ENCODE measurements at regions not wholly inside any gene's neighbourhood (a gene's known extent, or its start where the extent isn't known, plus 50 kb on each side); places are given as distances from the start of the nearest gene placed in this dataset.

DNA sequence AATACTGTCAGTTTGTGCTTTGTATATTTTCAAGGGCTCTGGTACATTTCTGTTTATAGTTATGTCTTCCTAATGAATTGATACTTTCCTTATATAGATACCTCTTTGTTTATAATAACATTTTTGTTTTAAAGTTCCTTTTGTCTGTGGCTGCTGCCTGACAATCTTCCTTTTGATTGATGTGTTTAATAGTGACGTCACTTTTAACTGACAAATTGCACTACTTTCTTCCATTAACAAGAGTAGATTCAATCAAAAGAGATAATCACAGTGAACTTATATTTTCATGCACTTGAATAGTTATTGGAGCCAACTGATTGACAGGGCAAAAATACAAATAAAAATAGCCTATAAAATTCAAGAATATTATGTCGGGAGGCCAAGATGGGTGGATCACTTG is 371.7 kb downstream of the ANXA1 start:
- Mint-ChIP-seq H3K27me3 (ENCODE audit: insufficient read depth, low read depth, poor library complexity) (no peaks in the 10 kb centered on the region), H3K4me3 (no peak overlapping the region), H3K9me3 (0 out of 3 replicates have a peak, but pooled peaks cover 2% of the 10 kb centered on the region), H3K27ac (no peak overlapping the region), H3K4me1 (no peaks in the 10 kb centered on the region), H3K36me3 (ENCODE audit: low read depth) (no peaks in the 10 kb centered on the region)
- Histone ChIP-seq H3K4me1 (ENCODE audit: insufficient read depth) (no peaks in the 10 kb centered on the region), H3K79me2 (replicated peaks; ENCODE audit: insufficient read depth) (no peaks in the 10 kb centered on the region), H3K27me3 (ENCODE audit: insufficient read depth) (no peaks in the 10 kb centered on the region), H3K9me2 (ENCODE audit: insufficient read depth) (no peaks in the 10 kb centered on the region), H2AFZ (no peak overlapping the region), H3K4me2 (no peak overlapping the region), H4K20me1 (replicated peaks; ENCODE audit: insufficient read depth) (no peaks in the 10 kb centered on the region), H3K36me3 (ENCODE audit: insufficient read depth) (no peaks in the 10 kb centered on the region), H3K27ac (ENCODE audit: low read depth) (no peak overlapping the region), H3F3A (replicated peaks; ENCODE audit: low read depth) (no peaks in the 10 kb centered on the region), H3K4me3 (no peak overlapping the region)
- ATAC-seq, result no peak
- DNase-seq (ENCODE audit: low spot score), result no peak
- TF ChIP-seq, protein P1, sequence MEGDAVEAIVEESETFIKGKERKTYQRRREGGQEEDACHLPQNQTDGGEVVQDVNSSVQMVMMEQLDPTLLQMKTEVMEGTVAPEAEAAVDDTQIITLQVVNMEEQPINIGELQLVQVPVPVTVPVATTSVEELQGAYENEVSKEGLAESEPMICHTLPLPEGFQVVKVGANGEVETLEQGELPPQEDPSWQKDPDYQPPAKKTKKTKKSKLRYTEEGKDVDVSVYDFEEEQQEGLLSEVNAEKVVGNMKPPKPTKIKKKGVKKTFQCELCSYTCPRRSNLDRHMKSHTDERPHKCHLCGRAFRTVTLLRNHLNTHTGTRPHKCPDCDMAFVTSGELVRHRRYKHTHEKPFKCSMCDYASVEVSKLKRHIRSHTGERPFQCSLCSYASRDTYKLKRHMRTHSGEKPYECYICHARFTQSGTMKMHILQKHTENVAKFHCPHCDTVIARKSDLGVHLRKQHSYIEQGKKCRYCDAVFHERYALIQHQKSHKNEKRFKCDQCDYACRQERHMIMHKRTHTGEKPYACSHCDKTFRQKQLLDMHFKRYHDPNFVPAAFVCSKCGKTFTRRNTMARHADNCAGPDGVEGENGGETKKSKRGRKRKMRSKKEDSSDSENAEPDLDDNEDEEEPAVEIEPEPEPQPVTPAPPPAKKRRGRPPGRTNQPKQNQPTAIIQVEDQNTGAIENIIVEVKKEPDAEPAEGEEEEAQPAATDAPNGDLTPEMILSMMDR (conservative IDR thresholded peaks at IDR 0.05; ENCODE audit: low read depth in 2 of 2), result no peak
- TF ChIP-seq ZNF114 (CRISPR knock-in tag; IDR thresholded peaks at IDR 0.05), result no peak
- TF ChIP-seq JUNB (IDR thresholded peaks at IDR 0.05; ENCODE audit: unreplicated experiment), result no peak
- TF ChIP-seq, protein P2, sequence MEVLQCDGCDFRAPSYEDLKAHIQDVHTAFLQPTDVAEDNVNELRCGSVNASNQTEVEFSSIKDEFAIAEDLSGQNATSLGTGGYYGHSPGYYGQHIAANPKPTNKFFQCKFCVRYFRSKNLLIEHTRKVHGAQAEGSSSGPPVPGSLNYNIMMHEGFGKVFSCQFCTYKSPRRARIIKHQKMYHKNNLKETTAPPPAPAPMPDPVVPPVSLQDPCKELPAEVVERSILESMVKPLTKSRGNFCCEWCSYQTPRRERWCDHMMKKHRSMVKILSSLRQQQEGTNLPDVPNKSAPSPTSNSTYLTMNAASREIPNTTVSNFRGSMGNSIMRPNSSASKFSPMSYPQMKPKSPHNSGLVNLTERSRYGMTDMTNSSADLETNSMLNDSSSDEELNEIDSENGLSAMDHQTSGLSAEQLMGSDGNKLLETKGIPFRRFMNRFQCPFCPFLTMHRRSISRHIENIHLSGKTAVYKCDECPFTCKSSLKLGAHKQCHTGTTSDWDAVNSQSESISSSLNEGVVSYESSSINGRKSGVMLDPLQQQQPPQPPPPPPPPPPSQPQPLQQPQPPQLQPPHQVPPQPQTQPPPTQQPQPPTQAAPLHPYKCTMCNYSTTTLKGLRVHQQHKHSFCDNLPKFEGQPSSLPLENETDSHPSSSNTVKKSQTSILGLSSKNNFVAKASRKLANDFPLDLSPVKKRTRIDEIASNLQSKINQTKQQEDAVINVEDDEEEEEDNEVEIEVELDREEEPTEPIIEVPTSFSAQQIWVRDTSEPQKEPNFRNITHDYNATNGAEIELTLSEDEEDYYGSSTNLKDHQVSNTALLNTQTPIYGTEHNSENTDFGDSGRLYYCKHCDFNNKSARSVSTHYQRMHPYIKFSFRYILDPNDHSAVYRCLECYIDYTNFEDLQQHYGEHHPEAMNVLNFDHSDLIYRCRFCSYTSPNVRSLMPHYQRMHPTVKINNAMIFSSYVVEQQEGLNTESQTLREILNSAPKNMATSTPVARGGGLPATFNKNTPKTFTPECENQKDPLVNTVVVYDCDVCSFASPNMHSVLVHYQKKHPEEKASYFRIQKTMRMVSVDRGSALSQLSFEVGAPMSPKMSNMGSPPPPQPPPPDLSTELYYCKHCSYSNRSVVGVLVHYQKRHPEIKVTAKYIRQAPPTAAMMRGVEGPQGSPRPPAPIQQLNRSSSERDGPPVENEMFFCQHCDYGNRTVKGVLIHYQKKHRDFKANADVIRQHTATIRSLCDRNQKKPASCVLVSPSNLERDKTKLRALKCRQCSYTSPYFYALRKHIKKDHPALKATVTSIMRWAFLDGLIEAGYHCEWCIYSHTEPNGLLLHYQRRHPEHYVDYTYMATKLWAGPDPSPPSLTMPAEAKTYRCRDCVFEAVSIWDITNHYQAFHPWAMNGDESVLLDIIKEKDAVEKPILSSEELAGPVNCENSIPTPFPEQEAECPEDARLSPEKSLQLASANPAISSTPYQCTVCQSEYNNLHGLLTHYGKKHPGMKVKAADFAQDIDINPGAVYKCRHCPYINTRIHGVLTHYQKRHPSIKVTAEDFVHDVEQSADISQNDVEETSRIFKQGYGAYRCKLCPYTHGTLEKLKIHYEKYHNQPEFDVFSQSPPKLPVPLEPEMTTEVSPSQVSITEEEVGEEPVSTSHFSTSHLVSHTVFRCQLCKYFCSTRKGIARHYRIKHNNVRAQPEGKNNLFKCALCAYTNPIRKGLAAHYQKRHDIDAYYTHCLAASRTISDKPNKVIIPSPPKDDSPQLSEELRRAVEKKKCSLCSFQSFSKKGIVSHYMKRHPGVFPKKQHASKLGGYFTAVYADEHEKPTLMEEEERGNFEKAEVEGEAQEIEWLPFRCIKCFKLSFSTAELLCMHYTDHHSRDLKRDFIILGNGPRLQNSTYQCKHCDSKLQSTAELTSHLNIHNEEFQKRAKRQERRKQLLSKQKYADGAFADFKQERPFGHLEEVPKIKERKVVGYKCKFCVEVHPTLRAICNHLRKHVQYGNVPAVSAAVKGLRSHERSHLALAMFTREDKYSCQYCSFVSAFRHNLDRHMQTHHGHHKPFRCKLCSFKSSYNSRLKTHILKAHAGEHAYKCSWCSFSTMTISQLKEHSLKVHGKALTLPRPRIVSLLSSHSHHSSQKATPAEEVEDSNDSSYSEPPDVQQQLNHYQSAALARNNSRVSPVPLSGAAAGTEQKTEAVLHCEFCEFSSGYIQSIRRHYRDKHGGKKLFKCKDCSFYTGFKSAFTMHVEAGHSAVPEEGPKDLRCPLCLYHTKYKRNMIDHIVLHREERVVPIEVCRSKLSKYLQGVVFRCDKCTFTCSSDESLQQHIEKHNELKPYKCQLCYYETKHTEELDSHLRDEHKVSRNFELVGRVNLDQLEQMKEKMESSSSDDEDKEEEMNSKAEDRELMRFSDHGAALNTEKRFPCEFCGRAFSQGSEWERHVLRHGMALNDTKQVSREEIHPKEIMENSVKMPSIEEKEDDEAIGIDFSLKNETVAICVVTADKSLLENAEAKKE (CRISPR knock-in tag; IDR thresholded peaks at IDR 0.05), result no peak
- no peak for TF ChIP-seq NANOG (IDR thresholded peaks at IDR 0.05; ENCODE audit: borderline replicate concordance)
- no peak for TF ChIP-seq CREB1 (CRISPR knock-in tag; IDR thresholded peaks at IDR 0.05; ENCODE audit: low read depth)
